GM21737 (cell line): ENCODE measurements at regions not wholly inside any gene's neighbourhood (a gene's known extent, or its start where the extent isn't known, plus 50 kb on each side); places are given as distances from the start of the nearest gene placed in this dataset.

ENCODE experiments used
- ATAC-seq: cut with Tn5 transposase; IDR thresholded peaks from one replicate; pipeline ENCODE4 v1.9.1; 2021; ENCODE audit warnings: mild to moderate bottlenecking, moderate library complexity; ENCODE audit not compliant: unreplicated experiment

GRCh38 chr1:79448426-79448825 is 441.9 kb upstream of the ADGRL4 start:
- no peak for ATAC-seq

- ATAC-seq: no peak
Measured at GRCh38 chr1:79441238-79441637, 434.7 kb upstream of the ADGRL4 start.

- ATAC-seq: no peak
Measured at GRCh38 chr1:79437540-79437939, 431.0 kb upstream of the ADGRL4 start.

- ATAC-seq: no peak
Measured at GRCh38 chr1:79431340-79431739, 424.8 kb upstream of the ADGRL4 start.

GRCh38 chr1:79430437-79430836 is 423.9 kb upstream of the ADGRL4 start:
- ATAC-seq: no peak

GRCh38 chr1:79422726-79423125 is 416.2 kb upstream of the ADGRL4 start:
- ATAC-seq: no peak

- no peak for ATAC-seq
Measured at GRCh38 chr1:79398501-79398900, 392.0 kb upstream of the ADGRL4 start.

GRCh38 chr1:79396901-79397300 is 390.4 kb upstream of the ADGRL4 start:
- no peak for ATAC-seq

- no peak for ATAC-seq
Measured at GRCh38 chr1:79388694-79389361, 382.3 kb upstream of the ADGRL4 start.

GRCh38 chr1:79386730-79387129 is 380.2 kb upstream of the ADGRL4 start:
- ATAC-seq: no peak

- no peak for ATAC-seq
Measured at GRCh38 chr1:79380078-79380477, 373.5 kb upstream of the ADGRL4 start.

- no peak for ATAC-seq
Measured at GRCh38 chr1:79376106-79376505, 369.6 kb upstream of the ADGRL4 start.

- no peak for ATAC-seq
Measured at GRCh38 chr1:79375352-79375751, 368.8 kb upstream of the ADGRL4 start.

GRCh38 chr1:79374397-79374796 is 367.9 kb upstream of the ADGRL4 start:
- ATAC-seq: no peak

GRCh38 chr1:79373481-79374125 is 367.1 kb upstream of the ADGRL4 start:
- ATAC-seq: no peak

- ATAC-seq: no peak
Measured at GRCh38 chr1:79371802-79372201, 365.3 kb upstream of the ADGRL4 start.

GRCh38 chr1:79369091-79369490 is 362.6 kb upstream of the ADGRL4 start:
- no peak for ATAC-seq

GRCh38 chr1:79364896-79365295 is 358.4 kb upstream of the ADGRL4 start:
- ATAC-seq: no peak

- ATAC-seq: no peak
Measured at GRCh38 chr1:79363430-79363829, 356.9 kb upstream of the ADGRL4 start.

- ATAC-seq: no peak
Measured at GRCh38 chr1:79362470-79362869, 355.9 kb upstream of the ADGRL4 start.

GRCh38 chr1:79355090-79355489 is 348.6 kb upstream of the ADGRL4 start:
- no peak for ATAC-seq

GRCh38 chr1:79353224-79353623 is 346.7 kb upstream of the ADGRL4 start:
- no peak for ATAC-seq

GRCh38 chr1:79326875-79327274 is 320.3 kb upstream of the ADGRL4 start:
- ATAC-seq: no peak
